ENCODE measurements at regions not wholly inside any gene's neighbourhood (a gene's known extent, or its start where the extent isn't known, plus 50 kb on each side); places are given as distances from the start of the nearest gene placed in this dataset.

DNA sequence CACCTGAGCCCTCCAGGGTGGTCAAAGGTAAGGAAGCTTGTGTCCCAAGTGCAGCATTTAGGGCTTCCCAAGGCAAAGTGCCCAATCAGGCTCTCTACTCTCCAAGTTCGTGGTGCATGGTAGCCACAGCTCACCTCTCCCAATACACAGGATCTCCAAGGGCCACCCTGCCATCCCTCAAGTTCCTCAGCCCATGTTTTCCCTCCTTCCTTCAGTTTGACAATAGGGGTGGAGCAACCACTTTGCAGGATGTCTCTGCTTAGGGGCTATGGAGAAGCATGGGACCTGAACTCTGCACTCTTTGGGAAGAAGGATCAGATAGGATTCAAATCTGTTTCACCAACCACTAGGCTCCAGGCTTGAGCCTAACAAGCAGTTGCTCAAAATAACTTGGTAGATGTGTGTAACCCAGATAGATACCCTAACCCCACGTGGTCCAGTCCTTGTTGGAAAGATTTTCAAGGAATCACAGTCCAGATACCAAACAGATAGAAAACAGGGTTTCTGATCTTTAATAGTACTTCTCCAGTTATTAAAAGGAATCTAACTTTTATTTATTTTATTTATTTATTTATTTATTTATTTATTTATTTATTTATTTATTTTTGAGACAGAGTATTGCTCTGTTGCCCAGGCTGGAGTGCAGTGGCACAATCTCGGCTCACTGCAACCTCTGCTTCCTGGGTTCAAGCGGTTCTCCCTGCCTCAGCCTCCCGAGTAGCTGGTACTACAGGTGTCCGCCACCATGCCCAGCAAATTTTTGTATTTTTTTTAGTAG is 248.1 kb downstream of the CTTN start:
- no peak for DNase-seq (ENCODE audit: low read depth in 1 of 2, low spot score in 1 of 2)

GRCh38 chr11:70647188-70648166 is 249.1 kb downstream of the CTTN start:
- DNase-seq (ENCODE audit: low read depth in 1 of 2, low spot score in 1 of 2) = no peak

DNA sequence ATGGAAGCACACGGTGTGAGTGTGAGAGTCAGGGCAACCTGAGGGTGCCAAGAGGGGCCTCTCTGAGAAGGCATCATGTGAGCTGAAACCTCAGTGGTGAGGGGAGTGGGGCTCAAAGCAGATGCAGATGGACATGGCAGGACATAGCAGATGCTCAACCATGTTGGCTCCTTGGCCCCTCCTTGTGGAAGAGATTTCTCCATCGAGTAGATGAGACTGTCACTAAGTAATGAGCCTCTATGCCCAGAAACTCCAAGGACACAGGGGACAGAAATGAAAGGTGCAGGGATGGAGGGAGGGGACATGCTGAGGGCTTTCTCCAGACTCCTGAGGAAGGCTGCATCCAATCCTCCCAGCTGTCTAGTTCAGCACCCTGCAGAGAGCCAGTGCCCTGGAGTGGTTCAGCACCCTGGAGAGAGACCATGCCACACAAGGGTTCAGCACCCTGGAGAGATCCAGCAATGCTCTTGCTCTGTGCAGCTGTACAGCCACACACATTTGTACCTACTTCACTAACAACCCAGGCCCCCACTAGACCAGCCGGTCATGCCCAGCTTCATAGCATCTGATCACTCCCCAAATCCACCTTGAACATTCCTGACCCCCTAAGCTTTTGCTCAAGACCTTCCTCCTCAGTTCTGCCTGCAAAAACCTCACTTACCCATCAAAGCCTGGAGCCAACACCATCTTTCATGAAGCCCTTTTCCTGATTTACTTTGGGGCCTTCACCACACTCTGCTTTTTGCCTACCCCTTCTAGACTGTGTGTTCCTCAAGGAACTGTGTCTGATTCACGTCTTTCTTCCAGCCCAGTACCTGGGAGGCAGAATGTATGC is 252.0 kb downstream of the CTTN start:
- DNase-seq (ENCODE audit: low read depth in 1 of 2, low spot score in 1 of 2) = no peak

DNA sequence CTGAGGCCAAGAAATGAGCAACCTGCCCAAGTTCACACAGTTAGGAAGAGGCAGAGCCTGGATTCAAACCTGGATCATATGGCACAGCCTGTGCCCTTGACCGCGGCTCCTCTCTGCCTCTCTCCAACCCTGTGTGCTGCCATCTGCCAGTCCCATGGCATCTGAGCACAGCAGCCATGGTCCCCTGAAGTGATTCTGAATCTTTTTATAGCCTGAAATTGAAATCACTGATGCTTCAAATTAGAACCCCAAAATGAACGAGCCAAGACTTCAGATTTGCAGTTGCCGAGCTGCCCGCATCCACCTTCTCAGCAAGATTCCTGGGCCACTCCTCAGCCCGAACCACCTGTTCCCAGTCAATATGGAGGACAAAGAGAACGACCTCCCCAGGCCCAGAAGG is 252.7 kb downstream of the CTTN start:
- DNase-seq (ENCODE audit: low read depth in 1 of 2, low spot score in 1 of 2) = no peak

DNA sequence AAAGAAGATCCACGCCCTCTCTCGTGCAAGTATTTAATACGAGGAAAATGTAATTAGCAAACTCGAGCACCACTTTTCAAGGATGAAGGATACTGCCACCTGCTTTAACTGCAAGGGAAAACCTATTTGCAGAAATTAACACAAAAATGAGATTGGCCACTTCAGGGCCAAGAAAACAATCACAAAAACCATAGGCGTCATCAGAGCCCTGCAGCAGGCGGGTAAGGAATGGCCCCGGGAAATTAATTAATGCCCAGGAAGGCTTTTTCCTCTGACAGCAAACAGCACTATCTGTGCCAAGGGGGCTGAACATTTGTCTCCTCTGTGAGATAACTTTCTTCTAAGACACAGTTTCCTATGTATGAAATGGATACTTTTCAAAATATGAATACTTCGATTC is 255.7 kb downstream of the CTTN start:
- DNase-seq (ENCODE audit: low read depth in 1 of 2, low spot score in 1 of 2) = no peak

- DNase-seq (ENCODE audit: low read depth in 1 of 2, low spot score in 1 of 2) = no peak
These were observed 257.5 kb downstream of the CTTN start for GRCh38 chr11:70655816-70656215.

- no peak for DNase-seq (ENCODE audit: low read depth in 1 of 2, low spot score in 1 of 2)
These were observed 257.9 kb downstream of the CTTN start for GRCh38 chr11:70656252-70656651.

DNA sequence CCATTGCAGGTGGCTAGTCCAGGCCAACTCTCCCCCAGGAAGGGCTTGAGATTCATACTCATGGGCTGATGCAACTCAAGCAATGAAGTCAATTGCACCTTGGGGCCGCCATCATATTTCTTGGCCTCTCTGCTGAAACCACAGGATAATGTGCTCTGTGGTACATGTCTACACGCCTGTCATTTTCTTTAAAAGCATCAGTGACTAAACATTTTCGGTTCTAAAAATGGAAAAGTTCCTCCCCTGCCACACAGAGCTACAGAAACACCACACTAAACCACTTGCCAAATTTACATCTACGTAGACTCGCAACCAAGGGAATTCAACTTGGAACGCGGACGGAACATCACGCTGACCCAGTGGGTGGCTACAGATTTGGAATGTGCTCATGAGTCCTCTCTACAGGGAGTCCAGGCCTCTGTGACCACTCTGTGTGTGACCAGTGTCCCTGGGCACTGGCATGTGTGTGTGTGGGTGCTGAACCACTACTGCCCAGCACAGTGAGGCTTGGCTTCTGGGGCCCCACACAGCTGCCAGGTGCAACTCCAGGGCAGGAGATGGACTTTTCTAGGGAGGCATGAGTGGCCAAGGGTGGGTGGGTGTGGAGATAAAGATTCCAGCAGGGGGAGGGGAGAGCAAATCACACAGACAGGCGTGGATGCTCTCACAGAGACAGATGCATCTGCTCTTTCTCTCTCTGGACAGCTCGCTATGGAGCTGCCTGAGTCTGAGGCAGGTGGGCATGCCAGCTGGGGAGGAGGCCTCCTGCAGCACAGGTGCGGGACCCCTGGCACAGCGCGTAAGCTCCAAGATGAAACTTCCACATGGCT is 261.9 kb downstream of the CTTN start:
- DNase-seq (ENCODE audit: low read depth in 1 of 2, low spot score in 1 of 2) = no peak

DNA sequence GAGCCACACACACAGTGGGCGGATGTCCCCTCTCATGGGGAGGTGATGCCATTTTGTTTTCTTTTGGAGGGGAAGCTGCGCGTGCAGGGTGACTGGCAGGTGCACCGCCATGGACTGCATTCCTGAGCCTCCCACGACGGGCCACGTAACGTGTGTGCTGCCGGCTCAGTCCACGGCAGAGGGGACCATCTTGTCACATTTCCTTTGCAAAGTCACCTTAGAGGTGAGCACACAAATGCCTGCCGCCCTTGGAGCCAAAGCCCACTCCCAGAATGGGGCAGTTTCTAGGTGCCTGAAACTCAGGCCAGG is 262.5 kb downstream of the CTTN start:
- DNase-seq (ENCODE audit: low read depth in 1 of 2, low spot score in 1 of 2) = no peak

DNA sequence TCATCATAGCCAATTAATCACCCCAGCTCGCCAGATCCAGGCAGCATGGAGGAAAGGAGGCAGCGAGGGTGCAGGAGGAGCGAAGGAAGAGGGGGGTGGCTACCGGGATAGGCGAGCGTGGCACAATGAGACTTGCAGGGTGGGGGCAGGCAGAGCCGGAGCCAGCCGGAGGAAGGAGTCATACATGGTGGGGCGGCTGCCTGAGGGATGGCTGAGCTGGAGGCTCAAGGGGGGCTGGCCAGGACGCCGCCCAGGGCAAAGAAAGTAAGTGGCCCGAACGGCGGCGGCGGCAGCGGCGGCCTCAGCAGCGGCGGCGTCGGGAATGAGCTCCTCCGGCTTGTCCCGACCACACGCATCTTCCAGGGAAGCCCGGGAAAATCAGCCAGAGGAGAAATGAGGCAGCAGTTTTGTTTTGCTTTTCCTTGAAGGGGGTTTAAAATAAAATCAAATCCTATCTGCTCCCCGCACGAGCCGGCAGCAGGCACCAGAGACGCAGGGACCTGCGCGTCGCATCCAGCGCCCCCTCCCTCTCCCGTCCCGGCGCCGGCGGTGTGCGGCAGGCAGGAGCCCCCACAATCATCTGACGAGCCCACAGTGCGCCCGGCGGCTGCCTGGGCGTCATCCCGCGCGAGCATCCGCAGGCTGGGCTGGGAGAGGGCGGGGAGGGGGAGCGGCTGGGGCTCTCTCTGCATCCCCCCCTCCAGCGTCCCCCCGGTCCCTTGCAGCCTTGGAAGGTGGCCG is 263.6 kb downstream of the CTTN start:
- DNase-seq (ENCODE audit: low read depth in 1 of 2, low spot score in 1 of 2) = no peak

GRCh38 chr11:70662691-70663098 is 264.4 kb downstream of the CTTN start:
- no peak for DNase-seq (ENCODE audit: low read depth in 1 of 2, low spot score in 1 of 2)

DNA sequence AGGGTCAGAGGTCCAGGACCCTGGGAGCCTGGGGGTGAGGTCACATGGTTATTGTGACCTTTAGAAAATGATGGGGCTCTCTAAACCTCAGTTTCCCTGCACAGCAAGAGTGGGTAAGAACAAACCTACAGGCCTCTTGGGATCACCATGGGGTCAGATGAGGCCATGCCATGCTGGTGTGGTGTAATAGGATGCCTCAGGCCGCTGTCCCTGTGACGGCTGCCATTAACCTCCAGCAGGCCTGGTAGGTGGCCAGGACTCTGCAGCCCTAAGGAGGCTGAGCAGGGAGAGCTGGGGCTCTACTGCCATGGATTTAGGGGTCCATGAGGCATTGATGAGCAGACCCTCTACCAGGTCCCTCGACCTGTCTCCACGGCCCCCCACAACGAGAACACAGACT is 265.5 kb downstream of the CTTN start:
- no peak for DNase-seq (ENCODE audit: low read depth in 1 of 2, low spot score in 1 of 2)

DNA sequence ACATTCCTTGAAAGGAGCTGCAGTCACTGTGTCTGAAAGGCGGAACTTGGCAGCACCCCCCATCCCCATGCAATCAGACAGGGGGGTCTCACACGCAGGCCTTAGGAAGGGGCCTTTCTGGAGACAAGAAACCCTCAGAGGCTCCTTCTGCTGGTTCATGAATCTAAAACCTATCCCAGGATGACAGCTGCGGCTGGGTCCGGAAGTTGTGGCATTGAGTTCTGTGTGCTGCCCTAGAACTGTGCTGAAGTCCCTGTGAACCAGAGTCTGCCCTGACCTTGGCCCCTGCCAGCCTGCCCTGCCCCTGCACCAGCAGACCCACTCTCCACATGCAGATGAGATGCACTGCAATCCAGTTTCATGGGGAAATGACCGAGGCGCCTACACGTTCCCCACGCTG is 268.0 kb downstream of the CTTN start:
- DNase-seq (ENCODE audit: low read depth in 1 of 2, low spot score in 1 of 2) = no peak

GRCh38 chr11:70667767-70668166 is 269.4 kb downstream of the CTTN start:
- no peak for DNase-seq (ENCODE audit: low read depth in 1 of 2, low spot score in 1 of 2)

DNA sequence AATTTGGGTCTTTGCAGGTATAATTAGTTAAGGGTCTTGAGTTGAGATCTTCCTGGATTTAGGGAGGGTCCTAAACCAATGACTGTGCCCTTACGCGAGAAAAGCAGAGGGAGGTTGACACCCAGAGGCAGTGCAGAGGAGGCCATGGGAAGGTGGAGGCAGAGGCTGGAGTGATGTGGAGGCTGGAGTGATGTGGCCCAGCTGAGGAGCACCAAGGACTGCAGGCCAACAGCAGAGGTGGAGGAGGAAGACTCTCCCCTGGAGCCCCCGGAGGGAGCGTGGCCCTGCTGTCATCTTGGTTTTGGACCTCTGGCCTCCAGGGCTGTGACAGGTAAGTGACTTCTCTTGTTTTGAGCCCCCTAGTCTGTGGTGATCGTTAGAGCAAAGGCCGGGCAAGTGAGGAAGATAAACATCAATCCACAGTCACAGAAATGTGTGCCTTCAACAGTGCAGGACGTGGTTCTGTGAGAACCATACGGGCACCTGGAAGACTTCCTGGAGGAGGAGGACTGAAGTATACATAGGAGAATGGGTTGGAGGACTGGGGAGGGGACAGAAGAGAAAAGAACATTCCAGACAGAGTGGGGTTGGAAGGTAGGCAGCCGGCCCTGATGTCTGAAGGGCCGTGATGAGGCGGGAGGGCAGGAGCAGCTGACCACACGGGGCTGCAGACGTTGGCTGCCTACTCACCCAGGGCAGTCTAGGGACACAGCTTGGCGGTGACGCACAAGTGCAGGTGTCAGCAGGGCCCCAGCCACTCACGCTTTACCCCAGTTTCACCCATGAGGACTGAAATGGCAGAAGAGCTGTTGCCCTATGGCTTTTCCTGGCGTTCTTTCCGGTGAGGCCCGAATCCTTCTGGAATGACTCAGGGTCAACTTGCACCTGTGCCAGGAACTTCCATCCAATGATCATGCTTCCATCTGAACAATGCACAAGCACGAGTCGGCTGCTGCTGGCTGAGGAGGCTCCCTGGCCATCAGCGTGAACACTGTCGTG is 270.2 kb downstream of the CTTN start:
- no peak for DNase-seq (ENCODE audit: low read depth in 1 of 2, low spot score in 1 of 2)

GRCh38 chr11:70669281-70669680 is 271.0 kb downstream of the CTTN start:
- DNase-seq (ENCODE audit: low read depth in 1 of 2, low spot score in 1 of 2) = no peak

DNA sequence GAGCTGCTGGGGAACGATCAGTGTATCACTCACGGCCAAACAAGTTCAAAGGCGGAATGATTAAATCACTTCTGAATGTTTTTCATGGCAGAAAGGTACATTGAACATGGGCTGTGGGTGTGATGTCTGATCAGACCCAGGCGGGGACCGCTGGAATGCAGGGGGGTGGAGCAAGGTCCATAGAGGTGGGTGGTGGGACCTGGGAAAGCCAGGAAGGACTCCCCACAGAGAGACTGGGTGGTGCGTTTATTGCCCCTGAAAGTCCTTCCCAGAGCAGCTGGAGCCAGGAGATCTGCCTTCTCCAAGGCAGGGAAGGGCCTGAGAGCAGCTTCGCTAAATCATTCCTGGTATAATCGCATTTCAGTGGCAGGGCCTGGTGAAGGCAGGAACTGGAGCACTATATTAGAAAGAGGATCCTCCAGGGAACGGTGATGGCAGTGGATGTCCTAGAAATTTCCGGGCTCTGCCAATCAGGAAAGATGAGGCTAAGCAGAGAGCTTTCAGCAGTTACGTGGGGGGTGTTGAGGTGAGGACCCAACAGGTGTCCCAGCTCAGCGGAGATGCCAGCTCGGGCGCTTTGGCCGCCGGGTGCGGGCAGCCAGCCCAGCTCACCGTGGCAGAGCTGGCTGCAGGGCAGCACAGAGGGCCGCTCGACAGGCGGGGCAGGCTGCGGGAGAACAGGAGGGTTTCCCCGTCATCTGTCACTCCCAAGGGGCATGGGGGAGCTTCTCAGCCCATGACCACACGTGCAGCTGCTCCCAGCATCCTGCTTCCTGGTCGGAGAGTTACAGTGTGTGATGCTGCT is 271.7 kb downstream of the CTTN start:
- DNase-seq (ENCODE audit: low read depth in 1 of 2, low spot score in 1 of 2) = no peak

DNA sequence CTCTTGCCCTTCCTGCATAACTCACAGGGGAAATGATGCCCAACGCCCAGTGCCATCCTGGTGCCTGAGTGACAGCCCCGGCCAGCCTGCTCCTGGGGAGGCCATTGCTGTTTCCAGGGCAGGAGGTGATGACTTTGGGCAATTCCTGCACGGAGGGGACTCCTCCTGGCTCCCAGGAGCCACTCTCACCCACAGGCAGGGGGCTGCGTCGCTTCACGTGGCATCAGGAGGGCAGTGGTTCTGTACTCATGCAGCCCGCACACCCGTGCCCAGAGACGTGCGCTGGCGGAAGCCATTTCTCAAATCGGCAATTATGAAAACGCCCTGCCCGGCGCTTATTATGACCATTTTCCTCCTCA is 272.3 kb downstream of the CTTN start:
- DNase-seq (ENCODE audit: low read depth in 1 of 2, low spot score in 1 of 2) = no peak
